ENCODE measurements at regions not wholly inside any gene's neighbourhood (a gene's known extent, or its start where the extent isn't known, plus 50 kb on each side); places are given as distances from the start of the nearest gene placed in this dataset.

DNA sequence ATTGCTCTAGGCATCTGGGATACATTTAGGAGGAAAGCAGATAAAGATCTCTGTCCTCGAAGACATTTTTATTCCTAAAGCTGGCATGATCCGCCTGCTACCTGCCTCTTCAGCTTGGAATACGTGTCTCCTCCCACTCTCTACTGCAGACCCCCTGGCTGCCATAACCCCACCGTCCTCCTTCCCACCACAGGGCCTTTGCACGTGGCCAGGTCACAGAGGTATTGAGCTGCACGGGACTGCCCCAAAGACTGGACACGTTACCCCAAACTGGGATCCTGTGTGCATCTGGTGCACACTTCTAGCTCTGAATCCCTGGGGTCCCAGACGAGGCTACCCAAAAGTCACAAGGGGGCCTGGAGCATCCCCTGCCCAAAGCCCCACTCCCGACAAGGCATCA lies 351.2 kb upstream of the EEF2KMT start:
- Histone ChIP-seq H3K27ac (ENCODE audit: extremely low read depth, low read depth, low read length) (no peak overlapping the region), H3K36me3 (ENCODE audit: control insufficient read depth in 2 of 2, insufficient read depth in 1 of 2, low read length in 2 of 2) (no peaks in the 10 kb centered on the region), H3K4me3 (ENCODE audit: low read depth, low read length) (no peak overlapping the region), H3K9me3 (ENCODE audit: control insufficient read depth, insufficient read depth, low read depth, low read length) (no peaks in the 10 kb centered on the region), H3K4me1 (ENCODE audit: control insufficient read depth, insufficient read depth, low read length) (no peaks in the 10 kb centered on the region)
- ChIA-PET POLR2A (no interaction called here), CTCF (no interaction called here)
- TF ChIP-seq ZNF626 (tag by site-specific recombination; IDR thresholded peaks at IDR 0.05) (no peak), ZBTB8A (tag by site-specific recombination; IDR thresholded peaks at IDR 0.05) (no peak), ZNF513 (tag by site-specific recombination; IDR thresholded peaks at IDR 0.05) (no peak), ZNF311 (tag by site-specific recombination; IDR thresholded peaks at IDR 0.05; ENCODE audit: borderline replicate concordance) (no peak), ZNF621 (tag by site-specific recombination; IDR thresholded peaks at IDR 0.05) (no peak), ZNF423 (tag by site-specific recombination; IDR thresholded peaks at IDR 0.05) (no peak), ZNF214 (tag by site-specific recombination; IDR thresholded peaks at IDR 0.05; ENCODE audit: borderline replicate concordance) (no peak), ZNF37A (tag by site-specific recombination; IDR thresholded peaks at IDR 0.05) (no peak)
- TF ChIP-seq, protein P1, sequence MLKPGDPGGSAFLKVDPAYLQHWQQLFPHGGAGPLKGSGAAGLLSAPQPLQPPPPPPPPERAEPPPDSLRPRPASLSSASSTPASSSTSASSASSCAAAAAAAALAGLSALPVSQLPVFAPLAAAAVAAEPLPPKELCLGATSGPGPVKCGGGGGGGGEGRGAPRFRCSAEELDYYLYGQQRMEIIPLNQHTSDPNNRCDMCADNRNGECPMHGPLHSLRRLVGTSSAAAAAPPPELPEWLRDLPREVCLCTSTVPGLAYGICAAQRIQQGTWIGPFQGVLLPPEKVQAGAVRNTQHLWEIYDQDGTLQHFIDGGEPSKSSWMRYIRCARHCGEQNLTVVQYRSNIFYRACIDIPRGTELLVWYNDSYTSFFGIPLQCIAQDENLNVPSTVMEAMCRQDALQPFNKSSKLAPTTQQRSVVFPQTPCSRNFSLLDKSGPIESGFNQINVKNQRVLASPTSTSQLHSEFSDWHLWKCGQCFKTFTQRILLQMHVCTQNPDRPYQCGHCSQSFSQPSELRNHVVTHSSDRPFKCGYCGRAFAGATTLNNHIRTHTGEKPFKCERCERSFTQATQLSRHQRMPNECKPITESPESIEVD (tag by site-specific recombination; IDR thresholded peaks at IDR 0.05): no peak
- TF ChIP-seq, protein P2, sequence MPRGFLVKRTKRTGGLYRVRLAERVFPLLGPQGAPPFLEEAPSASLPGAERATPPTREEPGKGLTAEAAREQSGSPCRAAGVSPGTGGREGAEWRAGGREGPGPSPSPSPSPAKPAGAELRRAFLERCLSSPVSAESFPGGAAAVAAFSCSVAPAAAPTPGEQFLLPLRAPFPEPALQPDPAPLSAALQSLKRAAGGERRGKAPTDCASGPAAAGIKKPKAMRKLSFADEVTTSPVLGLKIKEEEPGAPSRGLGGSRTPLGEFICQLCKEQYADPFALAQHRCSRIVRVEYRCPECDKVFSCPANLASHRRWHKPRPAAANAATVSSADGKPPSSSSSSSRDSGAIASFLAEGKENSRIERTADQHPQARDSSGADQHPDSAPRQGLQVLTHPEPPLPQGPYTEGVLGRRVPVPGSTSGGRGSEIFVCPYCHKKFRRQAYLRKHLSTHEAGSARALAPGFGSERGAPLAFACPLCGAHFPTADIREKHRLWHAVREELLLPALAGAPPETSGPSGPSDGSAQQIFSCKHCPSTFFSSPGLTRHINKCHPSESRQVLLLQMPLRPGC (tag by site-specific recombination; IDR thresholded peaks at IDR 0.05): no peak
- TF ChIP-seq, protein P3, sequence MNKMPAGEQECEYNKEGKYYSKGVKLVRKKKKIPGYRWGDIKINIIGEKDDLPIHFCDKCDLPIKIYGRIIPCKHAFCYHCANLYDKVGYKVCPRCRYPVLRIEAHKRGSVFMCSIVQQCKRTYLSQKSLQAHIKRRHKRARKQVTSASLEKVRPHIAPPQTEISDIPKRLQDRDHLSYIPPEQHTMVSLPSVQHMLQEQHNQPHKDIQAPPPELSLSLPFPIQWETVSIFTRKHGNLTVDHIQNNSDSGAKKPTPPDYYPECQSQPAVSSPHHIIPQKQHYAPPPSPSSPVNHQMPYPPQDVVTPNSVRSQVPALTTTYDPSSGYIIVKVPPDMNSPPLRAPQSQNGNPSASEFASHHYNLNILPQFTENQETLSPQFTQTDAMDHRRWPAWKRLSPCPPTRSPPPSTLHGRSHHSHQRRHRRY (tag by site-specific recombination; IDR thresholded peaks at IDR 0.05): no peak

- ChIA-PET POLR2A (no interaction called here), CTCF (no interaction called here)
- no peak overlapping the region for H3K27ac ChIP-seq (ENCODE audit: extremely low read depth, low read depth, low read length)
- no peaks in the 10 kb centered on the region for H3K36me3 ChIP-seq (ENCODE audit: control insufficient read depth in 2 of 2, insufficient read depth in 1 of 2, low read length in 2 of 2)
- no peak overlapping the region for H3K4me3 ChIP-seq (ENCODE audit: low read depth, low read length)
- no peaks in the 10 kb centered on the region for H3K9me3 ChIP-seq (ENCODE audit: control insufficient read depth, insufficient read depth, low read depth, low read length)
- no peaks in the 10 kb centered on the region for H3K4me1 ChIP-seq (ENCODE audit: control insufficient read depth, insufficient read depth, low read length)
- TF ChIP-seq ZNF791 (tag by site-specific recombination; IDR thresholded peaks at IDR 0.05): no peak
These were observed 350.1 kb upstream of the EEF2KMT start for GRCh38 chr16:5447734-5448133.

DNA sequence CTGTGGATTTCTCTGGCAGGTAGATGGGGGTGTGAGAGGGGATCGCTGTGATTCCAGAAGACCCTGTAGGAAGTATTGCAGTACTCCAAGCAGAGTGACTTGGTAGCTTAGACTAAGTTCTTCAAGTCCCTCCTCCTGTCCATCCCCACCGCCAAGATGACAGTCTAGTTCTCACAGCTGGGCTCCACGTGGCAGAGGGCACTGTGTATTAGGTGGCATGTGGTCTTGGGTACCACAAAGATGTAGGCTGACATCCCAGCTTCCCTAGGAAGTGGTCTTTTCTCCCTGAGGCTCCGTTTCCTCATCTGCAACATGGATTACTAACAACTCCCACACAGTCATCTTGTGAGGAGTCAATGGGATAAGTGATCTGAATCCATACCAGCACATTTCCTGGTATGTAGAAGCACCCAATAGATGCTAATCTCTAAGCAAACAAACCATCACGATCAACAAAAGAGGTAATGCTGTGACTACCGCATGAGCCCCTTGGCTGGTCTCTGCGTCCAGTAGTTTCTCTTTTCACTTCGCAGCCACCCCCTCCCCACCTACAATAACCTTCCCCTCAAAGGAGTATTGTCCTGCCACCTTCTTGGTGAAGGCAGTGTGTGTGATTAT lies 349.1 kb upstream of the EEF2KMT start:
- no peak overlapping the region for H3K4me3 ChIP-seq (ENCODE audit: low read depth, low read length)
- H3K36me3 ChIP-seq (ENCODE audit: control insufficient read depth in 2 of 2, insufficient read depth in 1 of 2, low read length in 2 of 2): no peaks in the 10 kb centered on the region
- ChIA-PET POLR2A (no interaction called here), CTCF (no interaction called here)
- no peaks in the 10 kb centered on the region for H3K4me1 ChIP-seq (ENCODE audit: control insufficient read depth, insufficient read depth, low read length)
- H3K27ac ChIP-seq (ENCODE audit: extremely low read depth, low read depth, low read length): no peak overlapping the region
- H3K9me3 ChIP-seq (ENCODE audit: control insufficient read depth, insufficient read depth, low read depth, low read length): no peaks in the 10 kb centered on the region
- TF ChIP-seq GLIS2 (tag by site-specific recombination; IDR thresholded peaks at IDR 0.05) (no peak), TCF7L2 (IDR thresholded peaks at IDR 0.05; ENCODE audit: borderline replicate concordance, low read depth, low read length) (no peak), ZNF16 (tag by site-specific recombination; IDR thresholded peaks at IDR 0.05; ENCODE audit: low read depth) (no peak)
- TF ChIP-seq, protein P4, sequence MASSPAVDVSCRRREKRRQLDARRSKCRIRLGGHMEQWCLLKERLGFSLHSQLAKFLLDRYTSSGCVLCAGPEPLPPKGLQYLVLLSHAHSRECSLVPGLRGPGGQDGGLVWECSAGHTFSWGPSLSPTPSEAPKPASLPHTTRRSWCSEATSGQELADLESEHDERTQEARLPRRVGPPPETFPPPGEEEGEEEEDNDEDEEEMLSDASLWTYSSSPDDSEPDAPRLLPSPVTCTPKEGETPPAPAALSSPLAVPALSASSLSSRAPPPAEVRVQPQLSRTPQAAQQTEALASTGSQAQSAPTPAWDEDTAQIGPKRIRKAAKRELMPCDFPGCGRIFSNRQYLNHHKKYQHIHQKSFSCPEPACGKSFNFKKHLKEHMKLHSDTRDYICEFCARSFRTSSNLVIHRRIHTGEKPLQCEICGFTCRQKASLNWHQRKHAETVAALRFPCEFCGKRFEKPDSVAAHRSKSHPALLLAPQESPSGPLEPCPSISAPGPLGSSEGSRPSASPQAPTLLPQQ (tag by site-specific recombination; IDR thresholded peaks at IDR 0.05): no peak
- TF ChIP-seq, protein P5, sequence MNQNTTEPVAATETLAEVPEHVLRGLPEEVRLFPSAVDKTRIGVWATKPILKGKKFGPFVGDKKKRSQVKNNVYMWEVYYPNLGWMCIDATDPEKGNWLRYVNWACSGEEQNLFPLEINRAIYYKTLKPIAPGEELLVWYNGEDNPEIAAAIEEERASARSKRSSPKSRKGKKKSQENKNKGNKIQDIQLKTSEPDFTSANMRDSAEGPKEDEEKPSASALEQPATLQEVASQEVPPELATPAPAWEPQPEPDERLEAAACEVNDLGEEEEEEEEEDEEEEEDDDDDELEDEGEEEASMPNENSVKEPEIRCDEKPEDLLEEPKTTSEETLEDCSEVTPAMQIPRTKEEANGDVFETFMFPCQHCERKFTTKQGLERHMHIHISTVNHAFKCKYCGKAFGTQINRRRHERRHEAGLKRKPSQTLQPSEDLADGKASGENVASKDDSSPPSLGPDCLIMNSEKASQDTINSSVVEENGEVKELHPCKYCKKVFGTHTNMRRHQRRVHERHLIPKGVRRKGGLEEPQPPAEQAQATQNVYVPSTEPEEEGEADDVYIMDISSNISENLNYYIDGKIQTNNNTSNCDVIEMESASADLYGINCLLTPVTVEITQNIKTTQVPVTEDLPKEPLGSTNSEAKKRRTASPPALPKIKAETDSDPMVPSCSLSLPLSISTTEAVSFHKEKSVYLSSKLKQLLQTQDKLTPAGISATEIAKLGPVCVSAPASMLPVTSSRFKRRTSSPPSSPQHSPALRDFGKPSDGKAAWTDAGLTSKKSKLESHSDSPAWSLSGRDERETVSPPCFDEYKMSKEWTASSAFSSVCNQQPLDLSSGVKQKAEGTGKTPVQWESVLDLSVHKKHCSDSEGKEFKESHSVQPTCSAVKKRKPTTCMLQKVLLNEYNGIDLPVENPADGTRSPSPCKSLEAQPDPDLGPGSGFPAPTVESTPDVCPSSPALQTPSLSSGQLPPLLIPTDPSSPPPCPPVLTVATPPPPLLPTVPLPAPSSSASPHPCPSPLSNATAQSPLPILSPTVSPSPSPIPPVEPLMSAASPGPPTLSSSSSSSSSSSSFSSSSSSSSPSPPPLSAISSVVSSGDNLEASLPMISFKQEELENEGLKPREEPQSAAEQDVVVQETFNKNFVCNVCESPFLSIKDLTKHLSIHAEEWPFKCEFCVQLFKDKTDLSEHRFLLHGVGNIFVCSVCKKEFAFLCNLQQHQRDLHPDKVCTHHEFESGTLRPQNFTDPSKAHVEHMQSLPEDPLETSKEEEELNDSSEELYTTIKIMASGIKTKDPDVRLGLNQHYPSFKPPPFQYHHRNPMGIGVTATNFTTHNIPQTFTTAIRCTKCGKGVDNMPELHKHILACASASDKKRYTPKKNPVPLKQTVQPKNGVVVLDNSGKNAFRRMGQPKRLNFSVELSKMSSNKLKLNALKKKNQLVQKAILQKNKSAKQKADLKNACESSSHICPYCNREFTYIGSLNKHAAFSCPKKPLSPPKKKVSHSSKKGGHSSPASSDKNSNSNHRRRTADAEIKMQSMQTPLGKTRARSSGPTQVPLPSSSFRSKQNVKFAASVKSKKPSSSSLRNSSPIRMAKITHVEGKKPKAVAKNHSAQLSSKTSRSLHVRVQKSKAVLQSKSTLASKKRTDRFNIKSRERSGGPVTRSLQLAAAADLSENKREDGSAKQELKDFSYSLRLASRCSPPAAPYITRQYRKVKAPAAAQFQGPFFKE (tag by site-specific recombination; IDR thresholded peaks at IDR 0.05; ENCODE audit: borderline replicate concordance): no peak

All from HEK293 (cell line).